GM12878 (cell line): ENCODE measurements at regions not wholly inside any gene's neighbourhood (a gene's known extent, or its start where the extent isn't known, plus 50 kb on each side); places are given as distances from the start of the nearest gene placed in this dataset.

Experiments used
- ATAC-seq: fragments of 200-7000 bp; cut with Tn5 transposase; 3 replicates; pipeline ENCODE4 v1.9.1; 2020; ENCODE audit warnings: mild to moderate bottlenecking, moderate library complexity
- BruUV-seq: library from RNA; stranded (reverse); fragments of 400-500 nt; replicated peaks from 2 replicates; lab custom pipeline; 2021; lab: Mats Ljungman, UMichigan
- CTCF ChIA-PET: fragments of 300-600 bp; sonication (Branson Sonifier 250); formaldehyde crosslinking; extraction: SDS; loops from one replicate; lab custom pipeline; 2021; ENCODE audit warnings: inconsistent platforms; lab: Yijun Ruan, JAX
- POLR2A ChIA-PET: fragments of 350-600 bp; formaldehyde crosslinking; extraction: SDS; loops from one replicate; lab custom pipeline; 2021; ENCODE audit warnings: inconsistent platforms; lab: Charles Lee
- RAD21 ChIA-PET: fragments of 300-600 bp; sonication (Branson Sonifier 250); formaldehyde crosslinking; loops from one replicate; lab custom pipeline; 2023; ENCODE audit warnings: antibody characterized with exemption; ENCODE audit not compliant: unreplicated experiment; lab: Charles Lee
- SMC1A ChIA-PET: fragments of 300-600 bp; sonication (Branson Sonifier 250); formaldehyde crosslinking; loops from one replicate; lab custom pipeline; 2023; ENCODE audit not compliant: unreplicated experiment, uncharacterized antibody; lab: Charles Lee
- DNase-seq: peaks from one replicate; pipeline ENCODE4 v3.0.0-alpha.2; 2011; ENCODE audit warnings: low read depth, low spot score
- FAIRE-seq: peaks from 3 replicates; lab custom pipeline; 2011; peaks lifted over from hg19 to GRCh38; lab: Jason Lieb, UNC
- H2AFZ ChIP-seq: 2 replicates; pipeline ENCODE4 v1.6.0; 2011; ENCODE audit warnings: low read depth, low read length, control low read depth; ENCODE audit not compliant: control insufficient read depth
- H3K27ac ChIP-seq: 2 replicates; pipeline ENCODE4 v1.5.1; 2011; ENCODE audit warnings: control low read depth; ENCODE audit not compliant: control insufficient read depth, insufficient read depth
- H3K27me3 ChIP-seq, 2 experiments: replicated peaks in 1 of 2; 2 replicates each; pipeline versions ENCODE4 v1.6.0 to v1.6.1; 2011; ENCODE audit warnings: low read length in 1 of 2; ENCODE audit not compliant: control insufficient read depth in 2 of 2, insufficient read depth in 2 of 2
- H3K36me3 ChIP-seq, 2 experiments: 2 replicates each; pipeline ENCODE4 v1.5.1; 2011; ENCODE audit warnings: low read length in 1 of 2; ENCODE audit not compliant: control insufficient read depth in 2 of 2, insufficient read depth in 2 of 2
- H3K4me1 ChIP-seq: 2 replicates; pipeline ENCODE4 v1.6.1; 2011; ENCODE audit warnings: mild to moderate bottlenecking, low read length, moderate library complexity, mixed read lengths; ENCODE audit not compliant: control insufficient read depth, insufficient read depth
- H3K4me2 ChIP-seq: 2 replicates; pipeline ENCODE4 v1.6.0; 2011; ENCODE audit warnings: control low read depth; ENCODE audit not compliant: control insufficient read depth, insufficient read depth
- H3K4me3 ChIP-seq: fragments of 200-600 bp; sonication (generic); 2 replicates; pipeline ENCODE4 v1.5.1; 2016
- H3K79me2 ChIP-seq: 2 replicates; pipeline ENCODE4 v1.6.0; 2011; ENCODE audit warnings: low read length; ENCODE audit not compliant: control insufficient read depth, insufficient read depth
- H3K9ac ChIP-seq: 2 replicates; pipeline ENCODE4 v1.8.0; 2011; ENCODE audit warnings: low read length, control low read depth, mixed read lengths; ENCODE audit not compliant: control insufficient read depth, insufficient read depth
- H3K9me3 ChIP-seq: replicated peaks from 3 replicates; pipeline ENCODE4 v1.5.1; 2011; ENCODE audit warnings: mild to moderate bottlenecking, low read length; ENCODE audit not compliant: control insufficient read depth, insufficient read depth
- H4K20me1 ChIP-seq: 2 replicates; pipeline ENCODE4 v1.6.0; 2011; ENCODE audit not compliant: control insufficient read depth, insufficient read depth
- ATF3 ChIP-seq: IDR thresholded peaks from 2 replicates; pipeline ENCODE4 v1.6.1; 2011; ENCODE audit warnings: low read depth, mild to moderate bottlenecking, low read length, moderate library complexity, borderline replicate concordance; ENCODE audit errors: extremely low read depth
- CREB1 ChIP-seq: IDR thresholded peaks from 2 replicates; pipeline ENCODE4 v1.6.1; 2012; ENCODE audit warnings: low read depth, mild to moderate bottlenecking, inconsistent platforms
- FOXK2 ChIP-seq: fragments of 450-650 bp; IDR thresholded peaks from 2 replicates; pipeline ENCODE4 v1.6.1; 2017; ENCODE audit warnings: mild to moderate bottlenecking, moderate library complexity
- GATAD2B ChIP-seq: fragments of 450-650 bp; conservative IDR thresholded peaks from 2 replicates; pipeline ENCODE4 v1.6.1; 2017; ENCODE audit warnings: low read depth, mild to moderate bottlenecking, moderate library complexity
- HCFC1 ChIP-seq: fragments of 150-350 bp; IDR thresholded peaks from 2 replicates; pipeline ENCODE4 v1.6.1; 2014; ENCODE audit warnings: low read length
- HDAC6 ChIP-seq: fragments of 200-600 bp; sonication (generic); IDR thresholded peaks from one replicate; pipeline ENCODE4 v1.8.0; 2017; ENCODE audit warnings: antibody characterized with exemption; ENCODE audit not compliant: unreplicated experiment
- JUND ChIP-seq: IDR thresholded peaks from 2 replicates; pipeline ENCODE4 v1.6.1; 2012; ENCODE audit warnings: low read depth, mild to moderate bottlenecking, low read length, improper control_type of control experiment, moderate library complexity
- KAT2A ChIP-seq: conservative IDR thresholded peaks from 2 replicates; pipeline ENCODE4 v1.6.1; 2011; ENCODE audit warnings: low read depth, low read length; ENCODE audit not compliant: control insufficient read depth
- MLLT1 ChIP-seq: fragments of 450-650 bp; IDR thresholded peaks from 2 replicates; pipeline ENCODE4 v1.6.1; 2016; ENCODE audit warnings: mild to moderate bottlenecking
- NFIC ChIP-seq: IDR thresholded peaks from 2 replicates; pipeline ENCODE4 v1.6.1; 2012; ENCODE audit warnings: low read depth, mild to moderate bottlenecking, inconsistent platforms, low read length, moderate library complexity
- RAD51 ChIP-seq: fragments of 450-650 bp; IDR thresholded peaks from 2 replicates; pipeline ENCODE4 v1.6.1; 2016; ENCODE audit warnings: moderate library complexity, mild to moderate bottlenecking, inconsistent platforms
- RB1 ChIP-seq: fragments of 450-650 bp; formaldehyde crosslinking; IDR thresholded peaks from 2 replicates; pipeline ENCODE4 v1.6.1; 2017; ENCODE audit warnings: mild to moderate bottlenecking, borderline replicate concordance
- RELB ChIP-seq: fragments of 450-650 bp; IDR thresholded peaks from 2 replicates; pipeline ENCODE4 v1.6.1; 2017; ENCODE audit warnings: low read depth, mild to moderate bottlenecking, moderate library complexity
- RUNX3 ChIP-seq: IDR thresholded peaks from 2 replicates; pipeline ENCODE4 v1.6.1; 2012; ENCODE audit warnings: low read length, inconsistent platforms
- SMAD5 ChIP-seq: IDR thresholded peaks from 2 replicates; pipeline ENCODE4 v1.6.1; 2016; ENCODE audit warnings: antibody characterized with exemption, low read depth
- SMARCA5 ChIP-seq: fragments of 450-650 bp; IDR thresholded peaks from 2 replicates; pipeline ENCODE4 v1.6.1; 2017; ENCODE audit warnings: mild to moderate bottlenecking
- STAT1 ChIP-seq: fragments of 450-650 bp; conservative IDR thresholded peaks from 2 replicates; pipeline ENCODE4 v1.6.1; 2014; ENCODE audit warnings: antibody characterized with exemption, mild to moderate bottlenecking
- WGBS: methylation state at CpG from one replicate; pipeline ENCODE4 v1.1.6; 2016; ENCODE audit warnings: low lambda C conversion rate; ENCODE audit not compliant: insufficient replicate concordance, insufficient coverage; ENCODE audit errors: missing lambda C conversion rate; 5-methylcytosine and 5-hydroxymethylcytosine counted together
- in situ Hi-C: fragments of 300-500 bp; cut with MboI; formaldehyde crosslinking; loops from 9 replicates; pipeline ENCODE4 v1.14.3; 2018; ENCODE audit warnings: mixed read lengths
- intact Hi-C: fragments of 100-400 bp; cut with micrococcal nuclease; formaldehyde crosslinking; loops from one replicate; pipeline ENCODE4 v1.14.2; 2022; ENCODE audit not compliant: unreplicated experiment
- TF ChIP-seq, protein P1 (sequence below): fragments of 450-650 bp; IDR thresholded peaks from 2 replicates; pipeline ENCODE4 v1.6.1; 2018; ENCODE audit warnings: mild to moderate bottlenecking, low read depth, moderate library complexity; ENCODE audit not compliant: partially characterized antibody

DNA sequence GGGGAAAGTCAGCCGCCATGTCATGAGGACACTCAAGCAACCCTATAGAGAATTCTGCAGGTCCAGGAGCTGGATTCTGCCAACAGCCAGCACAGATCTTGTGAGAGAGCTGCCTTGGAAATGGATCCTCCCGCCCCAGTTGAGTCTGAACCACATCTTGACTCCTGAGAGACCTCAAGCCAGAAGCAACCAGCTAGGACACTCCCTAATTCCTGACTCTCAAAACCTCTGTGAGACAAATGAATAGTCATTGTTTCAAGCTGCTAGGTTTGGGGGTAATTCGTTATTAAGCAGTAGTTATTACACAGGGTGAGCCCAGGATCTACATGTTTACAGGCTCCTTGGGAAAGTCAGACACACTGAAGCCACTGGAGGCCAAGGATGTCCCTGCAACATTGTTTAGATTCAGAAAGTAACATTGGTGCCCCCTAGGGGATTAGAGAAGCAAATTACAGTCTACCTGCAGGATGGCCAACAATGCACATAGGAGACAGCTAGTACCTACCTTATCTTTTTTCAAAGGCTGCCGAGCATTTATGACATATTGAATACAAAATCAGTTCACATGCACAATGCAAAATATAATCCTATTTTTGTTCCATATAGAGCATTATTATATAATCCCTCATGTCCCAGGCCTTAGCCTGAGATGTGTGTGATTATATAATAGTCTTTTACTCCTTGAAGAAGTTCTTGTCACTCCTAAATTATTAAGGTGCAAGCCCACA is 57.9 kb upstream of the FICD start (continued):
- TF ChIP-seq KAT2A: no peak
- TF ChIP-seq HDAC6: no peak
- TF ChIP-seq RELB: no peak
- no peak for TF ChIP-seq FOXK2
- TF ChIP-seq GATAD2B: no peak
- no peak for TF ChIP-seq JUND

DNA sequence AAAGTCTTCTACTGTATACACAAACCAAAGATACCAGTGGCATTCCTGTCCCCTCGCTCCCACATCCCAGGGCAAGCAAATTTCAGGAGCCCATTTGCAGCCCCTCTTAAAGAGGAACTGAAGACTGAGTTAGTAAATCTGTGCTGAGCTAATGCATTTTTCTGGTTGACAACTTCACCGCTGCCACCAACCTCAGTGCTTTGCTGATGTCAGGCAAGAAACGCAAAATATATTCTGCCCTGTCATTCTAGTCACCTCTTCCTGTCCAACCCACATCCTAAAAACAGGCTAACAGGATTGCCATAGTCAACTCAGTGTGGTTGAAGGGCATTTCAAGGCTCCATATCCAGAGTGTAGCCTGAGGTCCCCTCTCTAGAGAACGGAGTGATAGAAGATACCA is 59.4 kb upstream of the FICD start:
- CTCF ChIA-PET: interaction anchor here (1.2 to 4.8 kb wide), 4 partner anchors 11 to 464 kb away, joined by 3 to 51 read pairs (median 8); no protein-coding TSS in a partner anchor
- intact Hi-C loops (loop anchor here (2.0 to 10.0 kb wide), 7 partner anchors 55 to 465 kb away; no protein-coding TSS in a partner anchor), in situ Hi-C loops (no loop called here)
- H4K20me1 ChIP-seq: no peaks in the 10 kb centered on the region
- no peak overlapping the region for H3K9ac ChIP-seq
- peaks cover 7% of the 10 kb centered on the region; the same call in 1 of the 2 replicates for H3K4me1 ChIP-seq
- H3K79me2 ChIP-seq: no peaks in the 10 kb centered on the region
- no peak overlapping the region for H3K27ac ChIP-seq
- BruUV-seq: no TSS peak
- DNase-seq (peak; percentile 26), ATAC-seq (peak; percentile 81), FAIRE-seq (no peak)
- POLR2A ChIA-PET: no interaction called here
- no peak overlapping the region for H3K4me2 ChIP-seq
- no peaks in the 10 kb centered on the region for H3K36me3 ChIP-seq
- no peaks in the 10 kb centered on the region; the same call in 2 of the 3 replicates for H3K9me3 ChIP-seq
- H2AFZ ChIP-seq: no peak overlapping the region
- WGBS: 39% methylated on average over 4 of the region's 4 CpGs
- no peak overlapping the region for H3K4me3 ChIP-seq
- no peaks in the 10 kb centered on the region for H3K27me3 ChIP-seq
- RAD21 ChIA-PET: interaction anchor here (1.2 to 1.9 kb wide), 4 partner anchors 117 to 393 kb away, joined by 3 to 6 read pairs (median 4); partner anchors contain the start of gene CMKLR1
- SMC1A ChIA-PET: interaction anchor here (0.8 to 4.7 kb wide), 6 partner anchors 57 to 464 kb away, joined by 3 to 32 read pairs (median 4); no protein-coding TSS in a partner anchor
- TF ChIP-seq STAT1 (no peak), CREB1 (peak; percentile 67; the same call in 1 of the 2 replicates), NFIC (peak; percentile 35; the same call in 1 of the 2 replicates), RUNX3 (peak; percentile 81), SMAD5 (no peak), MLLT1 (no peak), SMARCA5 (no peak), HCFC1 (no peak), RAD51 (no peak), RB1 (no peak), ATF3 (no peak)
- TF ChIP-seq, protein P1, sequence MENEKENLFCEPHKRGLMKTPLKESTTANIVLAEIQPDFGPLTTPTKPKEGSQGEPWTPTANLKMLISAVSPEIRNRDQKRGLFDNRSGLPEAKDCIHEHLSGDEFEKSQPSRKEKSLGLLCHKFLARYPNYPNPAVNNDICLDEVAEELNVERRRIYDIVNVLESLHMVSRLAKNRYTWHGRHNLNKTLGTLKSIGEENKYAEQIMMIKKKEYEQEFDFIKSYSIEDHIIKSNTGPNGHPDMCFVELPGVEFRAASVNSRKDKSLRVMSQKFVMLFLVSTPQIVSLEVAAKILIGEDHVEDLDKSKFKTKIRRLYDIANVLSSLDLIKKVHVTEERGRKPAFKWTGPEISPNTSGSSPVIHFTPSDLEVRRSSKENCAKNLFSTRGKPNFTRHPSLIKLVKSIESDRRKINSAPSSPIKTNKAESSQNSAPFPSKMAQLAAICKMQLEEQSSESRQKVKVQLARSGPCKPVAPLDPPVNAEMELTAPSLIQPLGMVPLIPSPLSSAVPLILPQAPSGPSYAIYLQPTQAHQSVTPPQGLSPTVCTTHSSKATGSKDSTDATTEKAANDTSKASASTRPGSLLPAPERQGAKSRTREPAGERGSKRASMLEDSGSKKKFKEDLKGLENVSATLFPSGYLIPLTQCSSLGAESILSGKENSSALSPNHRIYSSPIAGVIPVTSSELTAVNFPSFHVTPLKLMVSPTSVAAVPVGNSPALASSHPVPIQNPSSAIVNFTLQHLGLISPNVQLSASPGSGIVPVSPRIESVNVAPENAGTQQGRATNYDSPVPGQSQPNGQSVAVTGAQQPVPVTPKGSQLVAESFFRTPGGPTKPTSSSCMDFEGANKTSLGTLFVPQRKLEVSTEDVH: no peak
